Bone marrow (tissue), 2 donors: ENCODE measurements at regions not wholly inside any gene's neighbourhood (a gene's known extent, or its start where the extent isn't known, plus 50 kb on each side); places are given as distances from the start of the nearest gene placed in this dataset.

Source experiments
- DNase-seq, 2 donors: peaks; one replicate each; lab custom pipeline; 2025; lab: John Stamatoyannopoulos, UW

DNA sequence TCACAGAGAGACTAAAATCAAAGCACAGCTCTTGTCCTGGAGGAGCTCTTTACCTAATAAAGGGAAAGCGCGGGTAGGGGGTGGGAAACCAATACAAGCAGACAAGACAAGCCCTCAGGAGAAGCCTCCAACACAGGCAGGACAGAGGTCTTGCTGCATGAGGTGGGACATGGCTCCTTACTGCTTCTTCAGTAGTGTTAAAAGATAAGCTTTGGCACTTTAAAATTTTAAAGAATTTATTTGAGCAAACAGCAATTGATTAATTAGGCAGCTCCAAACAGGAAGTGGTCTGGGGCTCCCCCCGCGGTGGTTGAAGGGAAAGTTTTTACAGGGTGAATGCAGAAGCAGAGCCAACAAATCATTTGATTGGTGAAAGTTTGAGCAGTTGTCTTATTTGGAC, 50.3 kb upstream of the MACC1 start:
- DNase-seq, result peak in 1 of 2 donors; percentile 3

GRCh38 chr7:20268824-20269223, 51.6 kb upstream of the MACC1 start:
- no peak for DNase-seq

GRCh38 chr7:20269726-20270125, 52.5 kb upstream of the MACC1 start:
- no peak for DNase-seq

GRCh38 chr7:20270371-20270770, 53.2 kb upstream of the MACC1 start:
- no peak for DNase-seq

GRCh38 chr7:20270867-20271266, 53.7 kb upstream of the MACC1 start:
- DNase-seq, result peak in 1 of 2 donors; percentile 59

DNA sequence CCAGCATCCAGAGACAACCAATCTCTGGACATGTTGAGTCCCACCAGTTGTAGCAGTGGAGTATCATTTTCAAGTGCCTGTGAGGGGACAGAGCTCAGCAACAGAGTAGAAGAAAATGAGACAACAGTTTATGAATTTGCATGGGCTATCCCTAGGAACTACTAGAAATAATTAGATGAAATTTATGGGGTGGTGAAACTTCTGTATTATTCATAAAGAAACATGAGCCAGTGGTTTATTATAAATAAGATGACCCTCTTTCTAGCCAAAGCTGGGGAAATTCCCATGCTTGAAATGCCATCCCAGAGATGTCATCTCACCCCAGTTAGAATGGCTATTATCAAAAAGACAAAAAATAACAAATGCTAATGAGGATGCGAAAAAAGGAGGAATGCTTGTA, 55.1 kb upstream of the ITGB8 start:
- no peak for DNase-seq

- no peak for DNase-seq
These were observed 53.8 kb upstream of the ITGB8 start for GRCh38 chr7:20276705-20277472.

DNA sequence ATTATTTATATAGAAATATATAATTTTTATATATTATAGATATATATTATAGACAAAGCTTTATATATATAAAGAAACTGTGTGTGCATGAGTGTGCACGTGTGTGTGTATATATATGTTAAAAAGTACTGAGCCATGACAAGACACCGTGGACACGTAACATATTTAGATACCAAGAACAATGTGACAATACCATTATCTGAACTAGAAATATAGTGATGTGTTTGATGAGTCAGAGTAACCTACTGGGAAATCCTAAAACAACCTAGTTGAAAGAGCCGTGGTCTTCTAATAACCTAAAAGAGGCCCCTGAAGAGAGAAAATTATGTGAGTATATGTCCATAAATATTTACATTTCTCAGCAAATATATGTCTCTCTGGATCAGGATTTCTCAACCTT, 50.7 kb upstream of the ITGB8 start:
- no peak for DNase-seq

DNA sequence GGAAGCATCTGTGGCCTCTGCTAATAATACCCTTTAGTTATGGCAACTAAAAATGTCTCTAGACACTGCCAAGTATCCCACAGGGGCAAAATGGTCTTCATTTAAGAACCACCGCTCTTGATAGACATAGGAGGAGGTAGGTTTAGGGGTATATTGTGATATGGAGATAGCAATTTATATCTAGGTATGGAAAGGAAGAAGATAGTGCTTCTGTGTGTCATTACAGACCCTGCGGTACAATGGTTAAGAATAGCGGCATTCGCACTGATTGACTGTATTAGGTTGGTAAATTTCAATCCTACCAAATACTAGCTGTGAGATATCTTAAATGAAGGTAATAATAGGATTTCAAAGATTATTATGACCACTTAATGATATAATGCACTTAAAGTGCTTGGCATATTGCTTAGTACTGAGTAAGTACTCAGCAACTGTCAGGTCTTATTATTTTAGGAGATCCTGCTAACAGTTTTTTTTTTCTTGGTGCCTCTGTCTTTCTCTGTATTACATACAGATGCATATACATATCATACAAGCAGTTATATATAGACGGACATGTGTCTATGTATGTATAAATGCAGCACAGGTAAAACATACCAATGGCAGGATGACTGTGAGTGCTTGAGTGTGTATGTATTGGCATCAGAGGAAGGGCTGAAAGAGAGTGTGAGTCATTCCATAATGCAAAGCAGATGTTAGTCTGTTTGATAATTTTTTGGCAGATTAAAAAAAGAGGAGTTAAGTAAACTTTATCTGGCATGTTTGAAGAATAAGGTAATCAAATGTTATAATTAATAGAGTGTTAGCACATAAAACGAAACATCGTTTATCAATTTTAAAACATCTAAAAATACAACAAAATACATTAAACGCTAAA, 50.0 kb upstream of the ITGB8 start:
- DNase-seq, result no peak
